Esophagus squamous epithelium (tissue), 5 donors: ENCODE measurements at regions not wholly inside any gene's neighbourhood (a gene's known extent, or its start where the extent isn't known, plus 50 kb on each side); places are given as distances from the start of the nearest gene placed in this dataset.

Source experiments
- DNase-seq: peaks from one replicate; lab custom pipeline; 2025; lab: John Stamatoyannopoulos, UW
- H3K27ac ChIP-seq, 4 donors: fragments of 200-600 bp; sonication (generic); one replicate each; pipeline ENCODE4 v1.5.1; 2016 to 2019; ENCODE audit warnings: mild to moderate bottlenecking in 1 of 4
- H3K27me3 ChIP-seq, 4 donors: fragments of 200-600 bp; sonication (generic); 1 replicate in 3 of 4; 2 replicates in 1 of 4; pipeline versions ENCODE4 v1.5.1 to v1.6.0; 2017 to 2021; ENCODE audit warnings: antibody characterized with exemption in 1 of 4
- H3K36me3 ChIP-seq, 3 donors: fragments of 200-600 bp; sonication (generic); one replicate each; pipeline ENCODE4 v1.5.1; 2016 to 2019
- H3K4me1 ChIP-seq, 3 donors: fragments of 200-600 bp; sonication (generic); one replicate each; pipeline ENCODE4 v1.5.1; 2017 to 2019
- H3K4me3 ChIP-seq, 4 donors: fragments of 200-600 bp; sonication (generic); 1 replicate in 3 of 4; 2 replicates in 1 of 4; pipeline ENCODE4 v1.5.1; 2016 to 2019; ENCODE audit warnings: mild to moderate bottlenecking in 2 of 4, moderate library complexity in 1 of 4
- H3K9me3 ChIP-seq, 3 donors: fragments of 200-600 bp; sonication (generic); one replicate each; pipeline ENCODE4 v1.5.1; 2016 to 2019
- CTCF ChIP-seq, 6 experiments: fragments of 450-650 bp in 4 of 6; fragments of 200-600 bp in 2 of 6; sonication (generic) in 2 of 6; IDR thresholded peaks; one replicate each; pipeline ENCODE4 v1.5.1; 2016 to 2019; ENCODE audit warnings: antibody characterized with exemption in 6 of 6, mild to moderate bottlenecking in 4 of 6, moderate library complexity in 4 of 6
- POLR2A ChIP-seq, 4 donors: fragments of 450-650 bp; IDR thresholded peaks; one replicate each; pipeline ENCODE4 v1.6.1; 2017; ENCODE audit warnings: antibody characterized with exemption in 4 of 4, mild to moderate bottlenecking in 4 of 4, moderate library complexity in 3 of 4
- WGBS, 2 donors: methylation state at CpG; one replicate each; pipeline ENCODE4 v1.1.5; 2018; 5-methylcytosine and 5-hydroxymethylcytosine counted together
- intact Hi-C: fragments of 100-400 bp; cut with DNase I; formaldehyde crosslinking; loops from one replicate; pipeline ENCODE4 v1.15.0; 2022
- donor health status: DM: yes; HTN: yes; CAD: no.

GRCh38 chr16:6274351-6274750 lies 1058.3 kb upstream of the RBFOX1 start:
- intact Hi-C loops = no loop called here
- Histone ChIP-seq H3K4me1 (no peaks in the 10 kb centered on the region), H3K27ac (no peak overlapping the region), H3K9me3 (no peaks in the 10 kb centered on the region), H3K27me3 (no peaks in the 10 kb centered on the region), H3K36me3 (no peaks in the 10 kb centered on the region), H3K4me3 (no peak overlapping the region)
- TF ChIP-seq CTCF (IDR thresholded peaks at IDR 0.05) = no peak
- DNase-seq = no peak
- WGBS, 2 donors = 90 to 92% methylated on average over 3 of the region's 3 CpGs

DNA sequence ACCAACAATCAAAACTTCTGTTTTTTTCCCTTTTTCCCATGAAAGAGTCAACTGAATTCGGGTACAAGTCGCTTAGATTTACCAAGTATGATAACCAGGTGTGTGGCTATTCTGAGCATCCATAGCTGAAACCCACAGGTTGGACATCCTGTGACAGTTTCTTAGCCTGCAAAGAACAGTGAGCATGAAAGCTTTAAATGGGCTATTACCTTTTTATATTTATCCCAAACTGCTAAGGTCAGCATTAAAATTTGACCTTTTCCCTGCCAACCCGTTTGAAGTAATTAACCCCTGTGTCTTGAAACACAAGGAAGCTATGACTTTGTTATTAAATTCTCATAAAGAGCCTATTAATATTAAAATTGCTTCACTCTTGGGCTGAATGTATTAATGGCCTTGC lies 1065.0 kb upstream of the RBFOX1 start:
- DNase-seq = no peak
- Histone ChIP-seq H3K4me3 (no peak overlapping the region), H3K27ac (no peak overlapping the region), H3K9me3 (no peaks in the 10 kb centered on the region), H3K27me3 (no peaks in the 10 kb centered on the region), H3K4me1 (no peaks in the 10 kb centered on the region), H3K36me3 (no peaks in the 10 kb centered on the region)
- intact Hi-C loops = no loop called here
- 52 to 67% methylated on average over 3 of the region's 3 CpGs for WGBS, 2 donors
- TF ChIP-seq POLR2A (IDR thresholded peaks at IDR 0.05) (no peak), CTCF (IDR thresholded peaks at IDR 0.05) (no peak)

GRCh38 chr16:6266703-6267102 lies 1065.9 kb upstream of the RBFOX1 start:
- no peaks in the 10 kb centered on the region for H3K36me3 ChIP-seq
- WGBS, 2 donors = 58 to 68% methylated on average over 2 of the region's 2 CpGs
- no peaks in the 10 kb centered on the region for H3K27me3 ChIP-seq
- no peak overlapping the region for H3K4me3 ChIP-seq
- no peak for DNase-seq
- intact Hi-C loops = no loop called here
- TF ChIP-seq POLR2A (IDR thresholded peaks at IDR 0.05) = no peak
- TF ChIP-seq CTCF (IDR thresholded peaks at IDR 0.05) = no peak
- no peaks in the 10 kb centered on the region for H3K9me3 ChIP-seq
- H3K27ac ChIP-seq = no peak overlapping the region
- H3K4me1 ChIP-seq = no peaks in the 10 kb centered on the region

- TF ChIP-seq CTCF (IDR thresholded peaks at IDR 0.05) (no peak), POLR2A (IDR thresholded peaks at IDR 0.05) (no peak)
- DNase-seq = no peak
- Histone ChIP-seq H3K36me3 (no peaks in the 10 kb centered on the region), H3K27me3 (no peaks in the 10 kb centered on the region), H3K4me1 (no peaks in the 10 kb centered on the region), H3K27ac (no peak overlapping the region), H3K9me3 (no peaks in the 10 kb centered on the region), H3K4me3 (no peak overlapping the region)
- 74 to 84% methylated on average over 4 of the region's 4 CpGs for WGBS, 2 donors
- intact Hi-C loops = no loop called here
Observed at GRCh38 chr16:6265968-6266367, 1066.7 kb upstream of the RBFOX1 start.

DNA sequence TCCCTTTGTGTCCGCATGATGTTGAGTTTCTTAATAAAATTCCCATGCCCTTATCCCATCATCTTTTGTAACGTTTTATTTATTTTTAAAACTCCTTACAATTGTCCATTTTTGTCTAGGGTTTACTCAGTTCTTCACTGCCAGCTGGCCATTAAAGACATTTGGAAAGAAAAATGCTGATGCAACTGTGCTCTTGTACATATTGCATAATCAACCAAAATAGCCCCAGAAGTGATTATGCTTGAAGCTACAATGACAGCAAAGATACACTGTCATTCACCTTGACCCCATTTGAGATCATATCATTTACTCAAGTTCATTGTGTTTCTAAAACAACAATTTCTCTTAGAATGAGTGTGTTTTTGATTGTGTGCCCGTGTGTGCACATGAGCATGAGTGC lies 1074.6 kb upstream of the RBFOX1 start:
- H3K27me3 ChIP-seq = no peaks in the 10 kb centered on the region
- no peak for DNase-seq
- 51 to 52% methylated on average over 3 of the region's 3 CpGs for WGBS, 2 donors
- H3K9me3 ChIP-seq = no peaks in the 10 kb centered on the region
- TF ChIP-seq POLR2A (IDR thresholded peaks at IDR 0.05) = no peak
- TF ChIP-seq CTCF (IDR thresholded peaks at IDR 0.05) = no peak
- no peak overlapping the region for H3K4me3 ChIP-seq
- H3K27ac ChIP-seq = no peak overlapping the region
- intact Hi-C loops = no loop called here
- no peaks in the 10 kb centered on the region for H3K36me3 ChIP-seq
- no peaks in the 10 kb centered on the region for H3K4me1 ChIP-seq
